ENCODE measurements at regions not wholly inside any gene's neighbourhood (a gene's known extent, or its start where the extent isn't known, plus 50 kb on each side); places are given as distances from the start of the nearest gene placed in this dataset.

DNA sequence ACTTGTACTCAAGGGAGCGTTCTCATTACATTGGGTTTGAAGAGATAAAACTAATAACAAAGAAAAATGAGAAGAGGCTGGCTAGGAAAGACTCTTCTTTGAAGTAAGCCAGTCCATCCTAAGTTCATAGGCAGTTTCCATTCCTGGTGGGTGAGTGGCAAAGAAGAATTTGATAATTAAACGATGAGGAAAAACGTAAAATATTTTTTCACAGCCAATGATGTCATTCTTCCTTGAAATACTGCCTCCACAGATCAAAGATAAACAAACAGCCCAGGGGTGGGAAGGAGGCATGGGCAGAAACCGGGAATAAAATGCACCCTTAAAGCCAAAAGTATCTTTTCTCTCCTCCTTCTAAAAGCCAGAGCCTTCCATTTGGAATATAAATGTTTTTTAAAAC is 346.6 kb downstream of the PMP22 start:
- Mint-ChIP-seq H3K4me3 (no peak overlapping the region), H3K27ac (no peak overlapping the region), H3K9me3 (peaks cover 13% of the 10 kb centered on the region), H3K36me3 (ENCODE audit: low read depth) (no peaks in the 10 kb centered on the region), H3K27me3 (ENCODE audit: insufficient read depth) (no peaks in the 10 kb centered on the region), H3K4me1 (peaks cover 8% of the 10 kb centered on the region)
- no peak for DNase-seq
- TF ChIP-seq, protein P1, sequence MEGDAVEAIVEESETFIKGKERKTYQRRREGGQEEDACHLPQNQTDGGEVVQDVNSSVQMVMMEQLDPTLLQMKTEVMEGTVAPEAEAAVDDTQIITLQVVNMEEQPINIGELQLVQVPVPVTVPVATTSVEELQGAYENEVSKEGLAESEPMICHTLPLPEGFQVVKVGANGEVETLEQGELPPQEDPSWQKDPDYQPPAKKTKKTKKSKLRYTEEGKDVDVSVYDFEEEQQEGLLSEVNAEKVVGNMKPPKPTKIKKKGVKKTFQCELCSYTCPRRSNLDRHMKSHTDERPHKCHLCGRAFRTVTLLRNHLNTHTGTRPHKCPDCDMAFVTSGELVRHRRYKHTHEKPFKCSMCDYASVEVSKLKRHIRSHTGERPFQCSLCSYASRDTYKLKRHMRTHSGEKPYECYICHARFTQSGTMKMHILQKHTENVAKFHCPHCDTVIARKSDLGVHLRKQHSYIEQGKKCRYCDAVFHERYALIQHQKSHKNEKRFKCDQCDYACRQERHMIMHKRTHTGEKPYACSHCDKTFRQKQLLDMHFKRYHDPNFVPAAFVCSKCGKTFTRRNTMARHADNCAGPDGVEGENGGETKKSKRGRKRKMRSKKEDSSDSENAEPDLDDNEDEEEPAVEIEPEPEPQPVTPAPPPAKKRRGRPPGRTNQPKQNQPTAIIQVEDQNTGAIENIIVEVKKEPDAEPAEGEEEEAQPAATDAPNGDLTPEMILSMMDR (conservative IDR thresholded peaks at IDR 0.05): no peak
- Histone ChIP-seq H3K36me3 (ENCODE audit: control insufficient read depth, insufficient read depth, low read length) (no peaks in the 10 kb centered on the region), H3K27ac (ENCODE audit: low read depth, low read length) (peak overlapping the region; percentile 82), H3K27me3 (ENCODE audit: control insufficient read depth, insufficient read depth, low read length, poor library complexity, severe bottlenecking) (no peaks in the 10 kb centered on the region), H3K4me1 (ENCODE audit: control insufficient read depth, insufficient read depth, low read length) (peaks cover 10% of the 10 kb centered on the region), H3K4me3 (ENCODE audit: low read length) (no peak overlapping the region), H3K9ac (ENCODE audit: extremely low read depth, low read length, poor library complexity, severe bottlenecking) (no peak overlapping the region), H3K9me3 (ENCODE audit: control insufficient read depth, low read length) (peaks cover 15% of the 10 kb centered on the region)
- WGBS, 2 experiments (ENCODE audit: insufficient coverage in 1 of 2, insufficient read length in 1 of 2): 37 to 100% methylated on average over 1 to 3 of the region's 4 CpGs

DNA sequence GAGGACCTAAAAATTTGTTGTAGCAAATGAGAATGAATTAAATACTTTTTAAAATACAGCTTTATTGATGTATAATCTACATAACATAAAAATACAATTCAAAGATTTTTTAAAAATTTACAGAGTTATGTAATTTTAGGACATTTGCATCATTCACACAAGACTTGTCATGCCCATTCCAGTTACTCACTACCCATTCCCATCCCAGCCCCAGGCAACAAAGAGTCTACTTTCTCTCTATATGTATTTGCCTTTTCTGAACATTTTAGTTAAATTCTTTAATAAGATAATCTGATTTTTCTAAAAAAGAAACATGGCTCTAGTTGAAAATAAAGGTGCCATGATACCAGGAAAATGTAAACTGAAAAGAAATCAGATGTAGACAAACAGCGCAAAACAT is 354.2 kb downstream of the PMP22 start:
- no peak overlapping the region for H3K9ac ChIP-seq (ENCODE audit: extremely low read depth, low read length, poor library complexity, severe bottlenecking)
- no peaks in the 10 kb centered on the region for H3K36me3 ChIP-seq (ENCODE audit: control insufficient read depth, insufficient read depth, low read length)
- Mint-ChIP-seq H3K9me3 (peaks cover 2% of the 10 kb centered on the region), H3K4me1 (no peaks in the 10 kb centered on the region), H3K27me3 (ENCODE audit: insufficient read depth) (no peaks in the 10 kb centered on the region), H3K4me3 (no peak overlapping the region), H3K36me3 (ENCODE audit: low read depth) (no peaks in the 10 kb centered on the region), H3K27ac (no peak overlapping the region)
- no peaks in the 10 kb centered on the region for H3K4me1 ChIP-seq (ENCODE audit: control insufficient read depth, insufficient read depth, low read length)
- no peaks in the 10 kb centered on the region for H3K9me3 ChIP-seq (ENCODE audit: control insufficient read depth, low read length)
- TF ChIP-seq, protein P1 (conservative IDR thresholded peaks at IDR 0.05): no peak
- WGBS, 2 experiments (ENCODE audit: insufficient coverage in 1 of 2, insufficient read length in 1 of 2): 89 to 100% methylated on average over 1 of the region's 1 CpG
- H3K27ac ChIP-seq (ENCODE audit: low read depth, low read length): no peak overlapping the region
- no peak for DNase-seq
- no peak overlapping the region for H3K4me3 ChIP-seq (ENCODE audit: low read length)
- no peaks in the 10 kb centered on the region for H3K27me3 ChIP-seq (ENCODE audit: control insufficient read depth, insufficient read depth, low read length, poor library complexity, severe bottlenecking)

DNA sequence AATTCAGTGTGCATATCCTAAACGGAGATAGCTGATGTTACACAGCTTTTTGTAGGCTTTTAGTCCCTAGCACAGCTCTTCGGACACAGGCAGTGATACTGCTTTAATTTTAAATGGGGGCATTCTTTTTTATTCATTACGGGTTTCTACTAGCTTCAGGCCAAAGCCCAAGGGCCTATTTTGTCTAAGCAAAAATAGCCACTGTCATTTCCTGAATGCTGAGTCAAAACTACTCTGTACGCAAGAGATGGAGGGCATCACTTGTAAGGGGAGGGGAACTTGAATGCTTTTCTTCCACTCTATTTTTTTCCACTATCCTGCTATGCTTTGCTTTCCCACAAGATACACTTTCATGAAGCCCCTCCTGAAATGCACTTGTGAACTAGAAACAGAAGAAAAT is 360.7 kb downstream of the PMP22 start:
- Mint-ChIP-seq H3K27me3 (ENCODE audit: insufficient read depth) (no peaks in the 10 kb centered on the region), H3K27ac (no peak overlapping the region), H3K36me3 (ENCODE audit: low read depth) (no peaks in the 10 kb centered on the region), H3K4me1 (no peaks in the 10 kb centered on the region), H3K9me3 (no peaks in the 10 kb centered on the region), H3K4me3 (no peak overlapping the region)
- H3K4me3 ChIP-seq (ENCODE audit: low read length): no peak overlapping the region
- no peaks in the 10 kb centered on the region for H3K4me1 ChIP-seq (ENCODE audit: control insufficient read depth, insufficient read depth, low read length)
- no peaks in the 10 kb centered on the region for H3K27me3 ChIP-seq (ENCODE audit: control insufficient read depth, insufficient read depth, low read length, poor library complexity, severe bottlenecking)
- H3K9me3 ChIP-seq (ENCODE audit: control insufficient read depth, low read length): no peaks in the 10 kb centered on the region
- H3K36me3 ChIP-seq (ENCODE audit: control insufficient read depth, insufficient read depth, low read length): no peaks in the 10 kb centered on the region
- TF ChIP-seq, protein P1 (conservative IDR thresholded peaks at IDR 0.05): no peak
- H3K27ac ChIP-seq (ENCODE audit: low read depth, low read length): no peak overlapping the region
- no peak for DNase-seq
- H3K9ac ChIP-seq (ENCODE audit: extremely low read depth, low read length, poor library complexity, severe bottlenecking): no peak overlapping the region
- 94 to 97% methylated on average over 4 of the region's 4 CpGs for WGBS, 2 experiments (ENCODE audit: insufficient coverage in 1 of 2, insufficient read length in 1 of 2)
